Lung (tissue), 11 donors: ENCODE measurements at regions not wholly inside any gene's neighbourhood (a gene's known extent, or its start where the extent isn't known, plus 50 kb on each side); places are given as distances from the start of the nearest gene placed in this dataset.

Source experiments
- ATAC-seq: fragments of 200-7000 bp; cut with Tn5 transposase; one replicate; pipeline ENCODE4 v1.9.1; 2020; ENCODE audit warnings: moderate number of reproducible peaks; ENCODE audit not compliant: insufficient read depth, low FRiP score
- DNase-seq, 3 donors: peaks; one replicate each; pipeline ENCODE4 v3.0.0-alpha.2; 2013 to 2017
- H3K27ac ChIP-seq, 2 donors: one replicate each; pipeline ENCODE4 v1.5.1; 2013; ENCODE audit warnings: mild to moderate bottlenecking in 2 of 2, moderate library complexity in 2 of 2, control low read depth in 1 of 2, inconsistent platforms in 1 of 2, low read depth in 1 of 2, low read length in 1 of 2
- H3K27me3 ChIP-seq, 3 donors: one replicate each; pipeline ENCODE4 v1.5.1; 2013; ENCODE audit warnings: low read length in 2 of 3; ENCODE audit not compliant: control insufficient read depth in 3 of 3, insufficient read depth in 3 of 3
- H3K36me3 ChIP-seq, 4 donors: one replicate each; pipeline ENCODE4 v1.5.1; 2013; ENCODE audit warnings: low read length in 4 of 4, mild to moderate bottlenecking in 1 of 4, moderate library complexity in 1 of 4; ENCODE audit not compliant: control insufficient read depth in 4 of 4, insufficient read depth in 4 of 4
- H3K4me1 ChIP-seq, 5 donors: one replicate each; pipeline ENCODE4 v1.5.1; 2013; ENCODE audit warnings: low read length in 5 of 5, mild to moderate bottlenecking in 2 of 5, moderate library complexity in 1 of 5; ENCODE audit not compliant: control insufficient read depth in 5 of 5, insufficient read depth in 5 of 5
- H3K4me3 ChIP-seq: one replicate; pipeline ENCODE4 v1.5.1; 2013; ENCODE audit warnings: mild to moderate bottlenecking, control low read depth, moderate library complexity
- H3K9ac ChIP-seq, 2 donors: one replicate each; pipeline ENCODE4 v1.5.1; 2013; ENCODE audit warnings: low read length in 2 of 2, control low read depth in 1 of 2; ENCODE audit not compliant: insufficient read depth in 1 of 2
- H3K9me3 ChIP-seq, 4 donors: one replicate each; pipeline ENCODE4 v1.5.1; 2013; ENCODE audit warnings: low read length in 3 of 4, mild to moderate bottlenecking in 1 of 4, moderate library complexity in 1 of 4; ENCODE audit not compliant: control insufficient read depth in 4 of 4, insufficient read depth in 3 of 4
- WGBS, 2 donors: extraction: QIAGEN DNeasy Blood & Tissue Kit; methylation state at CpG; one replicate each; pipeline ENCODE4 v1.1.7; 2013; 5-methylcytosine and 5-hydroxymethylcytosine counted together
- TF ChIP-seq, protein P1 (sequence below): IDR thresholded peaks from 2 replicates; pipeline ENCODE4 v1.5.1; 2012; ENCODE audit warnings: mild to moderate bottlenecking; ENCODE audit errors: control extremely low read depth, extremely low read depth
- donor health status: control.
- donor health status: control.
- donor health status: Bipolar disorder and iron deficiency.
- donor health status: healthy.
- donor health status: DM: yes; HTN: yes; CAD: no.

DNA sequence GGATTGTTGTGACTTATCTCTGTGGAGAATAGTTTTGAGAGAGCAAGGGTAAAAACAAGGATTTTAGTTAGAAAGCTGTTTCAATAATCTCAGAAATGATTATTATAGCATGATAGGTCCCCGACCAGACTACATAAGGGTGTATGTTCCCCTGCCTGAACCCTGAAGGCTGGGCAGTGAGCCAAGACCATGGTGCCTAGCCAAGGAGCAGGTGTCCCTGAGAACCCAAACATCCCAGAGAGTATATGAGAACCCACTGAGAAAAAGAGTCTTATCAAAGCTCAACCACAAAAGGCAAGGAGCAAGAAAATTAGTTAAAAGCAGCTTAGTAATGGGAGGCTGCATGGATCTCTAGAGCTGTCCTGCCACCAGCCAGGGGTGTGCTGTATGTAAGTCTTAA lies 94.9 kb upstream of the UNC5C start:
- Histone ChIP-seq H3K4me1 (no peaks in the 10 kb centered on the region), H3K27me3 (no peaks in the 10 kb centered on the region), H3K9me3 (no peaks in the 10 kb centered on the region), H3K27ac (no peak overlapping the region), H3K9ac (no peak overlapping the region), H3K36me3 (no peaks in the 10 kb centered on the region), H3K4me3 (no peak overlapping the region)
- TF ChIP-seq, protein P1, sequence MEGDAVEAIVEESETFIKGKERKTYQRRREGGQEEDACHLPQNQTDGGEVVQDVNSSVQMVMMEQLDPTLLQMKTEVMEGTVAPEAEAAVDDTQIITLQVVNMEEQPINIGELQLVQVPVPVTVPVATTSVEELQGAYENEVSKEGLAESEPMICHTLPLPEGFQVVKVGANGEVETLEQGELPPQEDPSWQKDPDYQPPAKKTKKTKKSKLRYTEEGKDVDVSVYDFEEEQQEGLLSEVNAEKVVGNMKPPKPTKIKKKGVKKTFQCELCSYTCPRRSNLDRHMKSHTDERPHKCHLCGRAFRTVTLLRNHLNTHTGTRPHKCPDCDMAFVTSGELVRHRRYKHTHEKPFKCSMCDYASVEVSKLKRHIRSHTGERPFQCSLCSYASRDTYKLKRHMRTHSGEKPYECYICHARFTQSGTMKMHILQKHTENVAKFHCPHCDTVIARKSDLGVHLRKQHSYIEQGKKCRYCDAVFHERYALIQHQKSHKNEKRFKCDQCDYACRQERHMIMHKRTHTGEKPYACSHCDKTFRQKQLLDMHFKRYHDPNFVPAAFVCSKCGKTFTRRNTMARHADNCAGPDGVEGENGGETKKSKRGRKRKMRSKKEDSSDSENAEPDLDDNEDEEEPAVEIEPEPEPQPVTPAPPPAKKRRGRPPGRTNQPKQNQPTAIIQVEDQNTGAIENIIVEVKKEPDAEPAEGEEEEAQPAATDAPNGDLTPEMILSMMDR = no peak
- DNase-seq (no peak), ATAC-seq (no peak)
- 43 to 65% methylated on average over 1 of the region's 1 CpG for WGBS, 2 donors

DNA sequence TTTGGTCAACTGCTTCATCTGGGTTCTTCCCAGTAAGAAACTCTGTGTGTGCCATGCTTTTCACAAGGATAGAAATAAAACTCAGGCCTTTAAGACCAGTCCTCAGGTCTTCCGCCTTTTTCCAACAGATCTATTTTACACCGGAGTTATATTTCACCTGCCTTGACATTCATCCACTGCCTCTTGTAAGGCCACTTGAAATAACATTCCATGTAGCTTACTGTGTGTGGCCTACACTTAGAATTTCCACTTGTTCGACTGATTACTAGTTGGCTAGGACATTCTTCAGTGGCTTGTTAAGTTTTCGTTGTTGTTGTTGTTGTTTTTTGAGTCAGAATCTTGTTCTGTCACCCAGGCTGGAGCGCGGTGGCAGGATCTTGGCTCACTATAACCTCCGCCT lies 92.8 kb upstream of the UNC5C start:
- peak in 2 of 3 donors; percentile 26 to 64 for DNase-seq
- H3K9ac ChIP-seq = no peak overlapping the region
- no peaks in the 10 kb centered on the region for H3K27me3 ChIP-seq
- H3K4me1 ChIP-seq = no peaks in the 10 kb centered on the region
- TF ChIP-seq, protein P1 = no peak
- no peak overlapping the region for H3K4me3 ChIP-seq
- ATAC-seq = peak; percentile 66
- H3K36me3 ChIP-seq = no peaks in the 10 kb centered on the region
- H3K9me3 ChIP-seq = no peaks in the 10 kb centered on the region
- no peak overlapping the region for H3K27ac ChIP-seq
- WGBS, 2 donors = 73 to 88% methylated on average over 7 of the region's 7 CpGs

DNA sequence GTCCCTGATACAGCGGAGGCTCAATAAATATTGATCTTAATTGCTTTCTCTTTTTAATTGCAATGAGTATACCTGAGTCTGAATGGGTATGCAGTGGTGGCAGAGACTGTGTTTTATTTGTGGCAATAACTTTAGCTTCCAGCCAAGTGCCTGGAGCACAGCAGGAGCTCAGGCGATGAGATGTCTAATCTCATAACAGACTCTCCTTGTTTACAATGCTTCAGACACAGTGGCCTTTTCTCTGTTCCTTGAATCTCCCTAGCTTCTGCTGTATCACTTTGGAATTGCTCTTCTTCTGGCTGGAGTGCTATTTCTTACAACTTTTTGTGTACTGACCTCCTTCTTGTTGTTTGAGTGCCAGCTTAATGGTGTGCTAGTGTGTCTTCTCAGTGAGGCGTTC lies 91.5 kb upstream of the UNC5C start:
- WGBS, 2 donors = 86 to 90% methylated on average over 3 of the region's 3 CpGs
- Histone ChIP-seq H3K9ac (no peak overlapping the region), H3K27me3 (no peaks in the 10 kb centered on the region), H3K36me3 (no peaks in the 10 kb centered on the region), H3K4me1 (no peaks in the 10 kb centered on the region), H3K9me3 (no peaks in the 10 kb centered on the region), H3K27ac (no peak overlapping the region), H3K4me3 (no peak overlapping the region)
- ATAC-seq (no peak), DNase-seq (no peak)
- TF ChIP-seq, protein P1 = no peak

DNA sequence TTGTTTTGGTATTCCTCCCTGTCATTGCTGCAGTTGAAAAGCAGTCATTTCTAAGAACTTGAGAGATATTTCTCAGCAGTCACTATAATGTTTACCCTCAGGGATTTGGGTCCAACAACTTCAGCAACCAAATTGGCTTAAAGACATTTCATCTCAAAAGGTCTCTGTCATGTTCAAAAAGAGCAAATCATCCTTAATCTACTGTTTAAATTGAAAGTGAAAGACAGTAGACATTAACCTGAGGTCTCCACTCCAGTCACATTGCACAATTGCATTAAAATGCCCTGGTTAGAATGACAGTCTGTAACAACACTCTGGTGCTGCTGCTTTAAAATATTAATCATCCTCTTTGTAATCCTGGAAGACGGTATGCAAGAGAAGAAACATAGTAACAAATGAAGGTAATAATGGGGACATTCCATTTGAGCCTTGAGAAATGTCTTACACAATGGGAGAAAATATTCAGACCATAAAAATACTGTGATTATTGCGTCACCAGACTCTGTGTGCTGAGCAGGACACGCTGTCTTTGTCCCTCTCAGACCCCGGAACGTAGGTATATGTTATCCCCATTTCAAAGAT lies 90.2 kb upstream of the UNC5C start:
- Histone ChIP-seq H3K27ac (no peak overlapping the region), H3K4me1 (no peaks in the 10 kb centered on the region), H3K27me3 (no peaks in the 10 kb centered on the region), H3K9ac (no peak overlapping the region), H3K36me3 (no peaks in the 10 kb centered on the region), H3K9me3 (no peaks in the 10 kb centered on the region), H3K4me3 (no peak overlapping the region)
- no peak for ATAC-seq
- TF ChIP-seq, protein P1 = no peak
- 54 to 57% methylated on average over 5 of the region's 5 CpGs for WGBS, 2 donors
- DNase-seq = peak in 2 of 3 donors; percentile 15 to 50
